ENCODE measurements at regions not wholly inside any gene's neighbourhood (a gene's known extent, or its start where the extent isn't known, plus 50 kb on each side); places are given as distances from the start of the nearest gene placed in this dataset.

DNA sequence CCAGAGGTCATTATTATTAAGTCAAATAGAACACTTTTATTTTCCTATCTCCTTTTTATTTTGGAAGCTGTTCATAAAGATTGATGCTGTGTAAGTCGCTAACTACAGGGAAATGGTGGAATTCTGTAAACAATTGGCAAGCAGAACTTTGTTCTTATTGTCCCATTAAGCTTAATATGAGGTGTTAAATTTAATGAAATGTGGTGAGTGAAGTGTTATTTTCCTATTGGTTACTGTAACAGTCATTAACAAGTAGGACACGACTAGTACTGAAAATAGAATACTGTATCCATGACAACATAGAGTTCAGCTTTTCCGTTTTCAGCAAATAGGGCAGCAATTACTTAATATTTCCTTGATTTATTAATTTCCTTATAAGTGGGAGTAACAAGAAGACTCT lies 279.1 kb upstream of the ZEB2 start:
- intact Hi-C loops (cut with micrococcal nuclease), result no loop called here
- H2AFZ ChIP-seq (ENCODE audit: low read depth, low read length, poor library complexity, severe bottlenecking), result no peak overlapping the region
- CTCF ChIA-PET, result no interaction called here
- DNase-seq (ENCODE audit: low read depth, low spot score) (no peak), ATAC-seq (no peak)
- peaks cover 0 to 8% of the 10 kb centered on the region in 2 experiments; a peak in 1 of 4 replicates for H3K4me1 ChIP-seq (ENCODE audit: control insufficient read depth in 1 of 2, insufficient read depth in 2 of 2, low read length in 2 of 2)
- no peaks in the 10 kb centered on the region for H3K27me3 ChIP-seq (ENCODE audit: insufficient read depth, low read length)
- no peak overlapping the region for H3K9ac ChIP-seq (ENCODE audit: low read length)
- POLR2A ChIA-PET, result no interaction called here
- H4K20me1 ChIP-seq (ENCODE audit: insufficient read depth), result no peaks in the 10 kb centered on the region
- H3K79me2 ChIP-seq (ENCODE audit: insufficient read depth, low read length), result no peaks in the 10 kb centered on the region
- RAD21 ChIA-PET (ENCODE audit: low non-redundant PET in 1 of 2, low total read pairs in 2 of 2, uncharacterized antibody in 2 of 2, unreplicated experiment in 2 of 2), result no interaction called here
- H3K9me2 ChIP-seq (ENCODE audit: insufficient read depth), result 0 out of 2 replicates have a peak, but pooled peaks cover under 1% of the 10 kb centered on the region
- H3K36me3 ChIP-seq (ENCODE audit: control insufficient read depth in 1 of 2, insufficient read depth in 2 of 2, low read length in 2 of 2), result no peaks in the 10 kb centered on the region
- H3K27ac ChIP-seq (ENCODE audit: low read depth, low read length), result no peak overlapping the region
- BruUV-seq (replicated peaks), result no TSS peak
- H3K9me3 ChIP-seq (ENCODE audit: control insufficient read depth in 1 of 2, insufficient read depth in 1 of 2, low read depth in 1 of 2, low read length in 2 of 2), result no peaks in the 10 kb centered on the region
- no peak overlapping the region for H3K4me3 ChIP-seq (replicated peaks in 1 of 2; ENCODE audit: low read depth in 1 of 2, low read length in 2 of 2)
- H3K4me2 ChIP-seq (ENCODE audit: low read length), result no peak overlapping the region
- TF ChIP-seq SIN3A (IDR thresholded peaks at IDR 0.05; ENCODE audit: low read depth) (no peak), CBX3 (IDR thresholded peaks at IDR 0.05; ENCODE audit: low read depth) (no peak), JUND (IDR thresholded peaks at IDR 0.05) (no peak), SRF (IDR thresholded peaks at IDR 0.05; ENCODE audit: low read depth) (no peak)

DNA sequence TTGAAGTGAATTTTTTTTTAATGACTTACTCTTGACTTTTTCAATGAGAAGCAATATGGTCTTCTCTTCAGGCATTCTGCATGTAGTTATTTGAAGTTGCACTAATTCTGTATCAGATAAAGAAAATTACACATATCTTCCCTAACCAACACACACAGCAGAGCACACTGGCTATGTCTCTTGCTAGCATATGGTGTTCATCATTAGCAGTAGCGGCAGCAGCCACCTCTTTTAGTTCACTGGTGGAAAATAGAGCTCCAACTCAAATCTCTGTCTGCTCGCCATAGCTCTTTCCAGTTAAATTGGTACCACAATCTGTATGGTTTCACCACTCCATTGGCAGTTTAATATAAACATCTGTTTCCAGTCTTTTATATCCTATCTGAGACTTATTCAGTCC lies 278.1 kb upstream of the ZEB2 start:
- ChIA-PET POLR2A (no interaction called here), RAD21 (ENCODE audit: low non-redundant PET in 1 of 2, low total read pairs in 2 of 2, uncharacterized antibody in 2 of 2, unreplicated experiment in 2 of 2) (no interaction called here), CTCF (no interaction called here)
- H3K36me3 ChIP-seq (ENCODE audit: control insufficient read depth in 1 of 2, insufficient read depth in 2 of 2, low read length in 2 of 2), result no peaks in the 10 kb centered on the region
- H3K4me2 ChIP-seq (ENCODE audit: low read length), result no peak overlapping the region
- H3K4me1 ChIP-seq (ENCODE audit: control insufficient read depth in 1 of 2, insufficient read depth in 2 of 2, low read length in 2 of 2), result peaks cover 0 to 8% of the 10 kb centered on the region in 2 experiments; a peak in 1 of 4 replicates
- BruUV-seq (replicated peaks), result no TSS peak
- no peaks in the 10 kb centered on the region for H3K79me2 ChIP-seq (ENCODE audit: insufficient read depth, low read length)
- no peaks in the 10 kb centered on the region for H4K20me1 ChIP-seq (ENCODE audit: insufficient read depth)
- no peaks in the 10 kb centered on the region for H3K9me3 ChIP-seq (ENCODE audit: control insufficient read depth in 1 of 2, insufficient read depth in 1 of 2, low read depth in 1 of 2, low read length in 2 of 2)
- TF ChIP-seq ZFX (IDR thresholded peaks at IDR 0.05) (no peak), EGR1 (IDR thresholded peaks at IDR 0.05; ENCODE audit: low read depth) (no peak), CBX3 (IDR thresholded peaks at IDR 0.05; ENCODE audit: low read depth) (no peak), POLR2A (IDR thresholded peaks at IDR 0.05; ENCODE audit: borderline replicate concordance, extremely low read depth, insufficient read depth, insufficient read length) (no peak), SP1 (IDR thresholded peaks at IDR 0.05; ENCODE audit: low read depth) (no peak), FOSL1 (IDR thresholded peaks at IDR 0.05; ENCODE audit: low read depth) (no peak), ELF1 (IDR thresholded peaks at IDR 0.05; ENCODE audit: borderline replicate concordance, low read depth) (no peak)
- TF ChIP-seq, protein P1, sequence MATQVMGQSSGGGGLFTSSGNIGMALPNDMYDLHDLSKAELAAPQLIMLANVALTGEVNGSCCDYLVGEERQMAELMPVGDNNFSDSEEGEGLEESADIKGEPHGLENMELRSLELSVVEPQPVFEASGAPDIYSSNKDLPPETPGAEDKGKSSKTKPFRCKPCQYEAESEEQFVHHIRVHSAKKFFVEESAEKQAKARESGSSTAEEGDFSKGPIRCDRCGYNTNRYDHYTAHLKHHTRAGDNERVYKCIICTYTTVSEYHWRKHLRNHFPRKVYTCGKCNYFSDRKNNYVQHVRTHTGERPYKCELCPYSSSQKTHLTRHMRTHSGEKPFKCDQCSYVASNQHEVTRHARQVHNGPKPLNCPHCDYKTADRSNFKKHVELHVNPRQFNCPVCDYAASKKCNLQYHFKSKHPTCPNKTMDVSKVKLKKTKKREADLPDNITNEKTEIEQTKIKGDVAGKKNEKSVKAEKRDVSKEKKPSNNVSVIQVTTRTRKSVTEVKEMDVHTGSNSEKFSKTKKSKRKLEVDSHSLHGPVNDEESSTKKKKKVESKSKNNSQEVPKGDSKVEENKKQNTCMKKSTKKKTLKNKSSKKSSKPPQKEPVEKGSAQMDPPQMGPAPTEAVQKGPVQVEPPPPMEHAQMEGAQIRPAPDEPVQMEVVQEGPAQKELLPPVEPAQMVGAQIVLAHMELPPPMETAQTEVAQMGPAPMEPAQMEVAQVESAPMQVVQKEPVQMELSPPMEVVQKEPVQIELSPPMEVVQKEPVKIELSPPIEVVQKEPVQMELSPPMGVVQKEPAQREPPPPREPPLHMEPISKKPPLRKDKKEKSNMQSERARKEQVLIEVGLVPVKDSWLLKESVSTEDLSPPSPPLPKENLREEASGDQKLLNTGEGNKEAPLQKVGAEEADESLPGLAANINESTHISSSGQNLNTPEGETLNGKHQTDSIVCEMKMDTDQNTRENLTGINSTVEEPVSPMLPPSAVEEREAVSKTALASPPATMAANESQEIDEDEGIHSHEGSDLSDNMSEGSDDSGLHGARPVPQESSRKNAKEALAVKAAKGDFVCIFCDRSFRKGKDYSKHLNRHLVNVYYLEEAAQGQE (IDR thresholded peaks at IDR 0.05; ENCODE audit: low read depth), result no peak
- TF ChIP-seq, protein P2, sequence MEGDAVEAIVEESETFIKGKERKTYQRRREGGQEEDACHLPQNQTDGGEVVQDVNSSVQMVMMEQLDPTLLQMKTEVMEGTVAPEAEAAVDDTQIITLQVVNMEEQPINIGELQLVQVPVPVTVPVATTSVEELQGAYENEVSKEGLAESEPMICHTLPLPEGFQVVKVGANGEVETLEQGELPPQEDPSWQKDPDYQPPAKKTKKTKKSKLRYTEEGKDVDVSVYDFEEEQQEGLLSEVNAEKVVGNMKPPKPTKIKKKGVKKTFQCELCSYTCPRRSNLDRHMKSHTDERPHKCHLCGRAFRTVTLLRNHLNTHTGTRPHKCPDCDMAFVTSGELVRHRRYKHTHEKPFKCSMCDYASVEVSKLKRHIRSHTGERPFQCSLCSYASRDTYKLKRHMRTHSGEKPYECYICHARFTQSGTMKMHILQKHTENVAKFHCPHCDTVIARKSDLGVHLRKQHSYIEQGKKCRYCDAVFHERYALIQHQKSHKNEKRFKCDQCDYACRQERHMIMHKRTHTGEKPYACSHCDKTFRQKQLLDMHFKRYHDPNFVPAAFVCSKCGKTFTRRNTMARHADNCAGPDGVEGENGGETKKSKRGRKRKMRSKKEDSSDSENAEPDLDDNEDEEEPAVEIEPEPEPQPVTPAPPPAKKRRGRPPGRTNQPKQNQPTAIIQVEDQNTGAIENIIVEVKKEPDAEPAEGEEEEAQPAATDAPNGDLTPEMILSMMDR (IDR thresholded peaks at IDR 0.05 in 2 of 3, conservative IDR thresholded peaks at IDR 0.05 in 1 of 3; ENCODE audit: borderline replicate concordance in 1 of 3, insufficient read depth in 1 of 3, low read depth in 2 of 3, low read length in 2 of 3), result no peak
- TF ChIP-seq, protein P3, sequence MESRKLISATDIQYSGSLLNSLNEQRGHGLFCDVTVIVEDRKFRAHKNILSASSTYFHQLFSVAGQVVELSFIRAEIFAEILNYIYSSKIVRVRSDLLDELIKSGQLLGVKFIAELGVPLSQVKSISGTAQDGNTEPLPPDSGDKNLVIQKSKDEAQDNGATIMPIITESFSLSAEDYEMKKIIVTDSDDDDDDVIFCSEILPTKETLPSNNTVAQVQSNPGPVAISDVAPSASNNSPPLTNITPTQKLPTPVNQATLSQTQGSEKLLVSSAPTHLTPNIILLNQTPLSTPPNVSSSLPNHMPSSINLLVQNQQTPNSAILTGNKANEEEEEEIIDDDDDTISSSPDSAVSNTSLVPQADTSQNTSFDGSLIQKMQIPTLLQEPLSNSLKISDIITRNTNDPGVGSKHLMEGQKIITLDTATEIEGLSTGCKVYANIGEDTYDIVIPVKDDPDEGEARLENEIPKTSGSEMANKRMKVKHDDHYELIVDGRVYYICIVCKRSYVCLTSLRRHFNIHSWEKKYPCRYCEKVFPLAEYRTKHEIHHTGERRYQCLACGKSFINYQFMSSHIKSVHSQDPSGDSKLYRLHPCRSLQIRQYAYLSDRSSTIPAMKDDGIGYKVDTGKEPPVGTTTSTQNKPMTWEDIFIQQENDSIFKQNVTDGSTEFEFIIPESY (IDR thresholded peaks at IDR 0.05; ENCODE audit: extremely low read depth, insufficient replicate concordance, low read length), result no peak
- TF ChIP-seq, protein P4, sequence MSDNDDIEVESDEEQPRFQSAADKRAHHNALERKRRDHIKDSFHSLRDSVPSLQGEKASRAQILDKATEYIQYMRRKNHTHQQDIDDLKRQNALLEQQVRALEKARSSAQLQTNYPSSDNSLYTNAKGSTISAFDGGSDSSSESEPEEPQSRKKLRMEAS (IDR thresholded peaks at IDR 0.05), result no peak
- no peaks in the 10 kb centered on the region for H3K27me3 ChIP-seq (ENCODE audit: insufficient read depth, low read length)
- intact Hi-C loops (cut with micrococcal nuclease), result no loop called here
- ATAC-seq (no peak), DNase-seq (ENCODE audit: low read depth, low spot score) (no peak)
- H2AFZ ChIP-seq (ENCODE audit: low read depth, low read length, poor library complexity, severe bottlenecking), result no peak overlapping the region
- 0 out of 2 replicates have a peak, but pooled peaks cover 6% of the 10 kb centered on the region for H3K9me2 ChIP-seq (ENCODE audit: insufficient read depth)
- no peak overlapping the region for H3K9ac ChIP-seq (ENCODE audit: low read length)
- H3K27ac ChIP-seq (ENCODE audit: low read depth, low read length), result no peak overlapping the region
- no peak overlapping the region for H3K4me3 ChIP-seq (replicated peaks in 1 of 2; ENCODE audit: low read depth in 1 of 2, low read length in 2 of 2)
